ENCODE measurements at regions not wholly inside any gene's neighbourhood (a gene's known extent, or its start where the extent isn't known, plus 50 kb on each side); places are given as distances from the start of the nearest gene placed in this dataset.

- no peak for TF ChIP-seq CTCF (IDR thresholded peaks at IDR 0.05)
- TF ChIP-seq POLR2A (IDR thresholded peaks at IDR 0.05), result no peak
Observed at GRCh38 chr4:132605551-132605950, 543.5 kb upstream of the PCDH10 start.

Measured in sigmoid colon (tissue), 3 donors.